SK-N-SH (cell line): ENCODE measurements at regions not wholly inside any gene's neighbourhood (a gene's known extent, or its start where the extent isn't known, plus 50 kb on each side); places are given as distances from the start of the nearest gene placed in this dataset.

Experiments
- CHD2 ChIP-seq: fragments of 150-350 bp; IDR thresholded peaks from 2 replicates; pipeline ENCODE4 v1.6.1; 2018; ENCODE audit warnings: low read length; ENCODE audit not compliant: partially characterized antibody
- EP300 ChIP-seq, 2 experiments: IDR thresholded peaks; 2 replicates each; pipeline versions ENCODE4 v1.4.0 to v1.6.1; 2012; ENCODE audit warnings: borderline replicate concordance in 1 of 2, low read depth in 1 of 2, low read length in 1 of 2
- EZH2phosphoT487 ChIP-seq: fragments of 200-600 bp; sonication (generic); IDR thresholded peaks from 2 replicates; pipeline ENCODE4 v1.6.1; 2017; ENCODE audit warnings: low read depth, mixed run types, mild to moderate bottlenecking, antibody characterized with exemption, moderate library complexity, borderline replicate concordance
- MXI1 ChIP-seq: IDR thresholded peaks from 2 replicates; pipeline ENCODE4 v1.6.1; 2012; ENCODE audit warnings: mild to moderate bottlenecking, low read depth, low read length, improper control_type of control experiment
- POLR2AphosphoS5 ChIP-seq: IDR thresholded peaks from 2 replicates; pipeline ENCODE4 v1.6.1; 2012; ENCODE audit warnings: low read depth, low read length
- RAD21 ChIP-seq: IDR thresholded peaks from 2 replicates; pipeline ENCODE4 v1.6.1; 2012; ENCODE audit warnings: mild to moderate bottlenecking, low read length
- TAF1 ChIP-seq: IDR thresholded peaks from 2 replicates; pipeline ENCODE4 v1.6.1; 2012; ENCODE audit warnings: low read depth, mild to moderate bottlenecking, low read length, moderate library complexity, borderline replicate concordance
- TF ChIP-seq, protein P1 (sequence below): fragments of 200-600 bp; sonication (generic); IDR thresholded peaks from 2 replicates; pipeline ENCODE4 v1.6.1; 2017; ENCODE audit warnings: antibody characterized with exemption, mild to moderate bottlenecking, moderate library complexity
- TF ChIP-seq, protein P2 (sequence below): fragments of 150-350 bp; IDR thresholded peaks from 2 replicates; pipeline ENCODE4 v1.6.1; 2017; ENCODE audit warnings: antibody characterized with exemption, low read length, low read depth, borderline replicate concordance
- TF ChIP-seq, protein P3 (sequence below): IDR thresholded peaks from 2 replicates; pipeline ENCODE4 v1.4.0; 2012; ENCODE audit warnings: low read depth

DNA sequence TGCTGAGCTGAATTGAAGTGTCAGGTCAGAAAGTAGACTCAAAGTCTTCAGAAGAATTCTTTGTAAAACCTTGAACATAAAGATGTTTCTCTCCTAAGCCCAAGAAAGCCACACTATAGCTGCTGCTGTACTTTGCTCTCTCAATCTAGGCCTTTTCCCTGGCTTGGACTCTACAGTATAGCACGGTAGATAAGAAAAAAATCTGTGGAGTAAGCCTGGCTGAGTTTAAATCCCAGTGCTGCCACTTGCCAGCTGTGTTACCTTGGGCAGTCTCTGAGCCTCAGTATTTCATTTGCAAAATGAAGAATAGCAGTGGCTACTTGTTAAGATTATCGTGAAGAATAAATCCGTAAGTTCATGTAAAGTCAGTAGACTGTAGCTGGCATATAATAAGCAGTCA lies 53.3 kb upstream of the UFL1 start:
- TF ChIP-seq EZH2phosphoT487 (no peak), POLR2AphosphoS5 (no peak), RAD21 (no peak), CHD2 (no peak), EP300 (IDR thresholded peaks at IDR 0.05; ENCODE audit: borderline replicate concordance in 1 of 2, low read depth in 1 of 2, low read length in 1 of 2) (no peak), TAF1 (no peak), MXI1 (no peak)
- TF ChIP-seq, protein P1, sequence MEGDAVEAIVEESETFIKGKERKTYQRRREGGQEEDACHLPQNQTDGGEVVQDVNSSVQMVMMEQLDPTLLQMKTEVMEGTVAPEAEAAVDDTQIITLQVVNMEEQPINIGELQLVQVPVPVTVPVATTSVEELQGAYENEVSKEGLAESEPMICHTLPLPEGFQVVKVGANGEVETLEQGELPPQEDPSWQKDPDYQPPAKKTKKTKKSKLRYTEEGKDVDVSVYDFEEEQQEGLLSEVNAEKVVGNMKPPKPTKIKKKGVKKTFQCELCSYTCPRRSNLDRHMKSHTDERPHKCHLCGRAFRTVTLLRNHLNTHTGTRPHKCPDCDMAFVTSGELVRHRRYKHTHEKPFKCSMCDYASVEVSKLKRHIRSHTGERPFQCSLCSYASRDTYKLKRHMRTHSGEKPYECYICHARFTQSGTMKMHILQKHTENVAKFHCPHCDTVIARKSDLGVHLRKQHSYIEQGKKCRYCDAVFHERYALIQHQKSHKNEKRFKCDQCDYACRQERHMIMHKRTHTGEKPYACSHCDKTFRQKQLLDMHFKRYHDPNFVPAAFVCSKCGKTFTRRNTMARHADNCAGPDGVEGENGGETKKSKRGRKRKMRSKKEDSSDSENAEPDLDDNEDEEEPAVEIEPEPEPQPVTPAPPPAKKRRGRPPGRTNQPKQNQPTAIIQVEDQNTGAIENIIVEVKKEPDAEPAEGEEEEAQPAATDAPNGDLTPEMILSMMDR = no peak
- TF ChIP-seq, protein P2, sequence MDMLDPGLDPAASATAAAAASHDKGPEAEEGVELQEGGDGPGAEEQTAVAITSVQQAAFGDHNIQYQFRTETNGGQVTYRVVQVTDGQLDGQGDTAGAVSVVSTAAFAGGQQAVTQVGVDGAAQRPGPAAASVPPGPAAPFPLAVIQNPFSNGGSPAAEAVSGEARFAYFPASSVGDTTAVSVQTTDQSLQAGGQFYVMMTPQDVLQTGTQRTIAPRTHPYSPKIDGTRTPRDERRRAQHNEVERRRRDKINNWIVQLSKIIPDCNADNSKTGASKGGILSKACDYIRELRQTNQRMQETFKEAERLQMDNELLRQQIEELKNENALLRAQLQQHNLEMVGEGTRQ = no peak
- TF ChIP-seq, protein P3, sequence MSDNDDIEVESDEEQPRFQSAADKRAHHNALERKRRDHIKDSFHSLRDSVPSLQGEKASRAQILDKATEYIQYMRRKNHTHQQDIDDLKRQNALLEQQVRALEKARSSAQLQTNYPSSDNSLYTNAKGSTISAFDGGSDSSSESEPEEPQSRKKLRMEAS = no peak
